HG03045 (cell line): ENCODE measurements at regions not wholly inside any gene's neighbourhood (a gene's known extent, or its start where the extent isn't known, plus 50 kb on each side); places are given as distances from the start of the nearest gene placed in this dataset.
"Not testable (repeated sequence)": the region's sequence is repeated elsewhere in the genome, so short reads cannot be mapped to it uniquely, and the experiment has no call there.

Experiments used
- ATAC-seq: cut with Tn5 transposase; IDR thresholded peaks from one replicate; pipeline ENCODE4 v1.9.1; 2021; ENCODE audit warnings: mild to moderate bottlenecking, moderate library complexity; ENCODE audit not compliant: unreplicated experiment

GRCh38 chr6:84853901-84854300 is 89.5 kb upstream of the TBX18 start:
- ATAC-seq: no peak

DNA sequence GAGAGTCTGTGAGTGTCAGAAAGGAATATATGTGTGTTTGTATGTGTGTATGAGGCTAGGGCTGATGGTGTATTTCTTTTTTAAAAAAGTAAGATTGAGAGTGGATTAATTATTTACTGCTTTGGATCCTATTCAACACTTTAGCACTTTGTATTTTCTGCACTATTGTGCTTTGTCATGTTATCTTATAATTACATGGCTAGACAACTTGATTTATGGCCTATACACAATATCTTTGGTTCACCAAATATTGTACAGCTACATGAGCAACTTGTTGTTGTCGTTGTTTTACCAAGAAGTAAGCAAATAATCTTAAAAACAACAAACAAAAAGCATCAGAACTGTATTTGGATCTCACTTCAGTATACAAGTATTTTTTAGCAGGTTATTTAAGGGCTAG is 84.6 kb upstream of the TBX18 start:
- ATAC-seq: no peak

- ATAC-seq: no peak
Observed at GRCh38 chr6:84847390-84848160, 83.2 kb upstream of the TBX18 start.

DNA sequence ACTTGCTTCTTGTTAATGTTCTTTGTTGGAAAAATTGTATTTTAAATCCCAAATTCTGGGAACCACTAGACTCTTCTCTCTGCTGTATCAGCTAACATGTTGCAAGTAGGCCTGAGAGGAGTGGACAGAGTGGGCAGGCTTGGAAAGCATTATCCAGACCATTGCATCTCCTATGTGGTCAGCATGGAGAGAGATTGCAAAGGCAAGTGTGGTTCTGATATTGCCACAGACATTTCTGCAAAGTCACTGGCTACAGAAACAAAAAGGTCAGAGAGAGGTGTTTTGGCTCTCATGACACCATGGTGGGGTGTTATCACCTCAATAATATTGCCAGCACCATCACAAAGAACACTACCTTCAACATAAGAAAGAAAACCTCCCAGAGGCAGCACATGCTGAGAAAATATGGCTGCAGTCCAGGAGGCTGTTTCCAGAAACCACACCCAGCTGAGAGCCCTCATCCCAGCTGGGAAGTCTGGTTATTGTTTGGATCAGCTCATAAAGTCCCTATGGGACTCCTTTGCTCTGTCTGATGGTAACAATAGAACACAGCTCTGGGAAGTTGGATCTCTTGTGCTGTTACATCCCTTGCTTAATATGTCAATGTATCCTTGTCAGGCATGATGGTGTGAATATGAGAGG is 78.2 kb upstream of the TBX18 start:
- no peak for ATAC-seq

DNA sequence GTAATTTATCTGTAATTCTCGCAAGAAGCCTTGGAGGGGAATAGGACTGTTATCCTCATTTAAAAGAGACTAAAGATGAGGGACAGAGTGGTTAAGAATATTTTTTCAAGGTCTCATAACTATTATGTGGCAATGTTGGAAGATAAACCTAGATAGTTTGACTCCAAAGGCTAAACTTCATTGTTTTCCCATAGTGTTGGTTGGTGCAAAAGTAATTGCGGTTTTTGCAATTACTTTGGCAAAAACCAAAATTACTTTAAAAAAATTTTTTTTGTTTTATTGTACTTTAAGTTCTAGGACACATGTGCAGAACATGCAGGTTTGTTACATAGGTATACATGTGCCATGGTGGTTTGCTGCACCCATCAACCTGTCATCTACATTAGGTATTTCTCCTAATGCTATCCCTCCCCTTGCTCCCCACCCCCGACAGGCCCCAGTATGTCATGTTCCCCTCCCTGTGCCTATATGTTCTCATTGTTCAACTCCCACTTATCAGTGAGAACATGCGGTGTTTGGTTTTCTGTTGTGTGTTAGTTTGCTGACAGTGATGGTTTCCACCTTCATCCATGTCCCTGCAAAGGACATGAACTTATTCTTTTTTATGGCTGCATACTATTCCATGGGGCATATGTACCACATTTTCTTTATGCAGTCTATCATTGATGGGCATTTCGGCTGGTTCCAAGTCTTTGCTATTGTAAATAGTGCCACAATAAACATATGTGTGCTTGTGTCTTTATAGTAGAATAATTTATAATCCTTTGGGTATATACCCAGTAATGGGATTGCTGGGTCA is 72.9 kb upstream of the TBX18 start:
- ATAC-seq: not testable (repeated sequence)

DNA sequence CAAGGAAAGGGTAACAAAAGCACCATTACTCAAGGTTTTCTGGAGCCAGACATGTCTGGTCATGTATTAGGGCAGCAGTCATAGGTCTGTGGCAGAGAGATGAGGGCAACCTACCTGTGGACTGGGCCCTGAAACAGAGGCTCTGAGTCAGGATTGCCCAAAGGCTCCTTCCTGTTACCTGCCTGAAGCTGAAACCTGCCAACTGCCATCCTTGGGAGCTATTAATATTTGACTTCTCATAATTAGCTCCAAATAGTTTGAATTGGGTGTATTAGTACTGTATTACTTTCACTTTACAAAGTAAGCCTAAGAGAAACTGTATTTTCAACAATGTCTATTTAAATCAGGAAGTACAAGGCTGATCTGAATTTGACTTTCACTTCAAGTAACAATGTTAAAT is 72.0 kb upstream of the TBX18 start:
- no peak for ATAC-seq

GRCh38 chr6:84835340-84835739 is 70.9 kb upstream of the TBX18 start:
- ATAC-seq: no peak

GRCh38 chr6:84831924-84832323 is 67.5 kb upstream of the TBX18 start:
- not testable (repeated sequence) for ATAC-seq

DNA sequence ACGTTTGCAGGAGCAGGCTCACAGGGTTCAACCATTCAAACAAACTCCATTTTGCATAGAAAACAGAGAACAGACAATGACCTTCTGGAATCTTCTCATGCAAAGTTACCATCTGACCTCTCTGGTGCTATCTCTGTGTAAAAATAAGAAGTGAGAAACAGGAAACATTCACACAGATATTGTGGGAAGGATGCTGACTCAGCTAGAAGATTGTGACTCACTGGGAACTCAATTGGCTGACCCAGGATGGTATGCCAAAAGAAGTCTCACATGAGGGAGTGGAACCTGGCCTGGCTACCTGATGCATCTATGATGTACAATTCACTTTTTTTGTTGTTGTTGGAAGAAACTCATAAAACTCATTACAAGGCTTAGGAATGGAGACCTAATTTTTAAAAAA is 61.1 kb upstream of the TBX18 start:
- no peak for ATAC-seq

GRCh38 chr6:84821314-84821713 is 56.9 kb upstream of the TBX18 start:
- ATAC-seq: not testable (repeated sequence)

GRCh38 chr6:84816741-84817140 is 52.3 kb upstream of the TBX18 start:
- no peak for ATAC-seq

GRCh38 chr6:84815896-84816735 is 51.7 kb upstream of the TBX18 start:
- ATAC-seq: no peak
